ENCODE measurements at regions not wholly inside any gene's neighbourhood (a gene's known extent, or its start where the extent isn't known, plus 50 kb on each side); places are given as distances from the start of the nearest gene placed in this dataset.

GRCh38 chr2:128732976-128733431 lies 414.3 kb upstream of the HS6ST1 start:
- Histone ChIP-seq H3K4me1 (ENCODE audit: control insufficient read depth, insufficient read depth, low read length) (0 out of 2 replicates have a peak, but pooled peaks cover 5% of the 10 kb centered on the region), H3K36me3 (ENCODE audit: control insufficient read depth, insufficient read depth, low read length) (no peaks in the 10 kb centered on the region), H3K9ac (ENCODE audit: low read length) (no peak overlapping the region), H3K27ac (ENCODE audit: low read depth, low read length) (no peak overlapping the region), H3K4me3 (ENCODE audit: low read depth, low read length) (no peak overlapping the region), H3K9me3 (ENCODE audit: control insufficient read depth, insufficient read depth, low read depth, low read length) (peaks cover 3% of the 10 kb centered on the region; the same call in 1 of the 2 replicates), H3K27me3 (ENCODE audit: control insufficient read depth, insufficient read depth, low read length) (peaks cover 10% of the 10 kb centered on the region)

- no peak overlapping the region for H3K4me3 ChIP-seq (ENCODE audit: low read depth, low read length)
- H3K27ac ChIP-seq (ENCODE audit: low read depth, low read length), result no peak overlapping the region
Observed at GRCh38 chr2:128733450-128733849, 414.8 kb upstream of the HS6ST1 start.

GRCh38 chr2:128734521-128735295 lies 416.0 kb upstream of the HS6ST1 start:
- no peaks in the 10 kb centered on the region for H3K36me3 ChIP-seq (ENCODE audit: control insufficient read depth, insufficient read depth, low read length)
- H3K9ac ChIP-seq (ENCODE audit: low read length), result no peak overlapping the region
- H3K4me3 ChIP-seq (ENCODE audit: low read depth, low read length), result no peak overlapping the region
- 0 out of 2 replicates have a peak, but pooled peaks cover 5% of the 10 kb centered on the region for H3K4me1 ChIP-seq (ENCODE audit: control insufficient read depth, insufficient read depth, low read length)
- no peaks in the 10 kb centered on the region for H3K9me3 ChIP-seq (ENCODE audit: control insufficient read depth, insufficient read depth, low read depth, low read length)
- no peak overlapping the region for H3K27ac ChIP-seq (ENCODE audit: low read depth, low read length)
- peaks cover 11% of the 10 kb centered on the region for H3K27me3 ChIP-seq (ENCODE audit: control insufficient read depth, insufficient read depth, low read length)

More at GRCh38 chr2:128733450-128733849, 414.8 kb upstream of the HS6ST1 start:
- 0 out of 2 replicates have a peak, but pooled peaks cover 5% of the 10 kb centered on the region for H3K4me1 ChIP-seq (ENCODE audit: control insufficient read depth, insufficient read depth, low read length)
- H3K9me3 ChIP-seq (ENCODE audit: control insufficient read depth, insufficient read depth, low read depth, low read length), result peaks cover 3% of the 10 kb centered on the region; the same call in 1 of the 2 replicates
- H3K9ac ChIP-seq (ENCODE audit: low read length), result no peak overlapping the region
- H3K27me3 ChIP-seq (ENCODE audit: control insufficient read depth, insufficient read depth, low read length), result peaks cover 11% of the 10 kb centered on the region
- no peaks in the 10 kb centered on the region for H3K36me3 ChIP-seq (ENCODE audit: control insufficient read depth, insufficient read depth, low read length)

GRCh38 chr2:128735296-128735960 lies 416.8 kb upstream of the HS6ST1 start:
- no peak overlapping the region for H3K27ac ChIP-seq (ENCODE audit: low read depth, low read length)
- no peak overlapping the region for H3K9ac ChIP-seq (ENCODE audit: low read length)
- H3K27me3 ChIP-seq (ENCODE audit: control insufficient read depth, insufficient read depth, low read length), result peaks cover 11% of the 10 kb centered on the region
- H3K36me3 ChIP-seq (ENCODE audit: control insufficient read depth, insufficient read depth, low read length), result no peaks in the 10 kb centered on the region
- H3K9me3 ChIP-seq (ENCODE audit: control insufficient read depth, insufficient read depth, low read depth, low read length), result no peaks in the 10 kb centered on the region
- no peak overlapping the region for H3K4me3 ChIP-seq (ENCODE audit: low read depth, low read length)
- 0 out of 2 replicates have a peak, but pooled peaks cover 5% of the 10 kb centered on the region for H3K4me1 ChIP-seq (ENCODE audit: control insufficient read depth, insufficient read depth, low read length)

GRCh38 chr2:128736046-128736688 lies 417.5 kb upstream of the HS6ST1 start:
- Histone ChIP-seq H3K27me3 (ENCODE audit: control insufficient read depth, insufficient read depth, low read length) (peaks cover 11% of the 10 kb centered on the region), H3K36me3 (ENCODE audit: control insufficient read depth, insufficient read depth, low read length) (no peaks in the 10 kb centered on the region), H3K4me3 (ENCODE audit: low read depth, low read length) (no peak overlapping the region), H3K9ac (ENCODE audit: low read length) (no peak overlapping the region), H3K4me1 (ENCODE audit: control insufficient read depth, insufficient read depth, low read length) (0 out of 2 replicates have a peak, but pooled peaks cover 5% of the 10 kb centered on the region), H3K9me3 (ENCODE audit: control insufficient read depth, insufficient read depth, low read depth, low read length) (no peaks in the 10 kb centered on the region), H3K27ac (ENCODE audit: low read depth, low read length) (no peak overlapping the region)

- Histone ChIP-seq H3K4me1 (ENCODE audit: control insufficient read depth, insufficient read depth, low read length) (0 out of 2 replicates have a peak, but pooled peaks cover 5% of the 10 kb centered on the region), H3K9ac (ENCODE audit: low read length) (peak overlapping the region; percentile 4), H3K9me3 (ENCODE audit: control insufficient read depth, insufficient read depth, low read depth, low read length) (no peaks in the 10 kb centered on the region), H3K36me3 (ENCODE audit: control insufficient read depth, insufficient read depth, low read length) (no peaks in the 10 kb centered on the region), H3K27me3 (ENCODE audit: control insufficient read depth, insufficient read depth, low read length) (peaks cover 11% of the 10 kb centered on the region), H3K4me3 (ENCODE audit: low read depth, low read length) (peak overlapping the region; percentile 46; the same call in 1 of the 2 replicates), H3K27ac (ENCODE audit: low read depth, low read length) (no peak overlapping the region)
Observed at GRCh38 chr2:128736689-128737545, 418.2 kb upstream of the HS6ST1 start.

GRCh38 chr2:128737546-128737826 lies 418.8 kb upstream of the HS6ST1 start:
- no peak overlapping the region for H3K27ac ChIP-seq (ENCODE audit: low read depth, low read length)
- no peaks in the 10 kb centered on the region for H3K9me3 ChIP-seq (ENCODE audit: control insufficient read depth, insufficient read depth, low read depth, low read length)
- peak overlapping the region; percentile 46; the same call in 1 of the 2 replicates for H3K4me3 ChIP-seq (ENCODE audit: low read depth, low read length)
- H3K36me3 ChIP-seq (ENCODE audit: control insufficient read depth, insufficient read depth, low read length), result no peaks in the 10 kb centered on the region
- H3K4me1 ChIP-seq (ENCODE audit: control insufficient read depth, insufficient read depth, low read length), result 0 out of 2 replicates have a peak, but pooled peaks cover 5% of the 10 kb centered on the region
- peak overlapping the region; percentile 4 for H3K9ac ChIP-seq (ENCODE audit: low read length)
- H3K27me3 ChIP-seq (ENCODE audit: control insufficient read depth, insufficient read depth, low read length), result peaks cover 11% of the 10 kb centered on the region

- Histone ChIP-seq H3K27ac (ENCODE audit: low read depth, low read length) (no peak overlapping the region), H3K27me3 (ENCODE audit: control insufficient read depth, insufficient read depth, low read length) (peaks cover 11% of the 10 kb centered on the region), H3K4me3 (ENCODE audit: low read depth, low read length) (no peak overlapping the region), H3K4me1 (ENCODE audit: control insufficient read depth, insufficient read depth, low read length) (0 out of 2 replicates have a peak, but pooled peaks cover 5% of the 10 kb centered on the region), H3K36me3 (ENCODE audit: control insufficient read depth, insufficient read depth, low read length) (no peaks in the 10 kb centered on the region), H3K9ac (ENCODE audit: low read length) (no peak overlapping the region), H3K9me3 (ENCODE audit: control insufficient read depth, insufficient read depth, low read depth, low read length) (no peaks in the 10 kb centered on the region)
Observed at GRCh38 chr2:128738446-128739110, 419.9 kb upstream of the HS6ST1 start.

GRCh38 chr2:128742467-128742866 lies 423.8 kb upstream of the HS6ST1 start:
- Histone ChIP-seq H3K27me3 (ENCODE audit: control insufficient read depth, insufficient read depth, low read length) (peaks cover 7% of the 10 kb centered on the region), H3K9me3 (ENCODE audit: control insufficient read depth, insufficient read depth, low read depth, low read length) (no peaks in the 10 kb centered on the region), H3K9ac (ENCODE audit: low read length) (no peak overlapping the region), H3K4me3 (ENCODE audit: low read depth, low read length) (no peak overlapping the region), H3K36me3 (ENCODE audit: control insufficient read depth, insufficient read depth, low read length) (no peaks in the 10 kb centered on the region), H3K4me1 (ENCODE audit: control insufficient read depth, insufficient read depth, low read length) (no peaks in the 10 kb centered on the region), H3K27ac (ENCODE audit: low read depth, low read length) (no peak overlapping the region)

- H3K4me1 ChIP-seq (ENCODE audit: control insufficient read depth, insufficient read depth, low read length), result no peaks in the 10 kb centered on the region
- no peaks in the 10 kb centered on the region for H3K27me3 ChIP-seq (ENCODE audit: control insufficient read depth, insufficient read depth, low read length)
- H3K9me3 ChIP-seq (ENCODE audit: control insufficient read depth, insufficient read depth, low read depth, low read length), result no peaks in the 10 kb centered on the region
- no peak overlapping the region for H3K27ac ChIP-seq (ENCODE audit: low read depth, low read length)
- H3K4me3 ChIP-seq (ENCODE audit: low read depth, low read length), result no peak overlapping the region
- no peaks in the 10 kb centered on the region for H3K36me3 ChIP-seq (ENCODE audit: control insufficient read depth, insufficient read depth, low read length)
- H3K9ac ChIP-seq (ENCODE audit: low read length), result no peak overlapping the region
Observed at GRCh38 chr2:128745946-128746345, 427.3 kb upstream of the HS6ST1 start.
